WERI-Rb-1 (cell line): ENCODE measurements at regions not wholly inside any gene's neighbourhood (a gene's known extent, or its start where the extent isn't known, plus 50 kb on each side); places are given as distances from the start of the nearest gene placed in this dataset.

Experiments
- DNase-seq: peaks from one replicate; pipeline ENCODE4 v3.0.0-alpha.2; 2020
- H3K27ac ChIP-seq: fragments of 250-450 bp; sonication (Bioruptor Pico); 2 replicates; pipeline ENCODE4 v1.5.1; 2020; ENCODE audit warnings: mild to moderate bottlenecking, moderate library complexity
- H3K27me3 ChIP-seq: fragments of 250-450 bp; sonication (Bioruptor Pico); 2 replicates; pipeline ENCODE4 v1.5.1; 2021; ENCODE audit warnings: mild to moderate bottlenecking, low read depth, moderate library complexity; ENCODE audit not compliant: insufficient read depth, severe bottlenecking
- H3K36me3 ChIP-seq: fragments of 250-450 bp; sonication (Bioruptor Pico); 2 replicates; pipeline ENCODE4 v1.5.1; 2020; ENCODE audit warnings: mild to moderate bottlenecking, moderate library complexity
- H3K4me3 ChIP-seq: 2 replicates; pipeline ENCODE4 v1.5.1; 2011; ENCODE audit warnings: low read depth, mild to moderate bottlenecking, control low read depth, low read length
- H3K9me3 ChIP-seq: fragments of 250-450 bp; sonication (Bioruptor Pico); 2 replicates; pipeline ENCODE4 v1.5.1; 2021; ENCODE audit warnings: mild to moderate bottlenecking, moderate library complexity; ENCODE audit not compliant: severe bottlenecking
- TF ChIP-seq, protein P1 (sequence below): IDR thresholded peaks from 2 replicates; pipeline ENCODE4 v1.5.1; 2011; ENCODE audit warnings: low read depth, mild to moderate bottlenecking, control low read depth, inconsistent platforms, low read length

DNA sequence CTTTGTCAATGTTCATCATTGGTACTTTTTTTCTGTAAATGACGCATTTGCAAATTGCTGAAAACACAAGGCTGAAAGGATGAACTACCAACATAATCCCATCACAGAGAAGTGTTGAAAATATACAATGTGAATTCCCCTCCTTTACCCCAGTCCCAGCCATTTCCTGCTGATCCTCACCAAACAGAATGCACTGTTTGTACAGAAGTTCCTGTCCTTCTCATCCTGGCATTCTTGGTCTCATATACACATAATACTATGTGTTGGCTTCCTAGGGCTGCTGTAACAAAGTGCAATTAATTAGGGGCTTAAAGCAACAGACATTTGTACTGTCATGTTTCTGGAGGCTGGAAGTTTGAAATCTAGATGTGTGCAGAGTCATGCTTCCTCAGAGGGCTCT is 836.2 kb upstream of the MGAT4C start:
- DNase-seq: no peak
- Histone ChIP-seq H3K27ac (no peak overlapping the region), H3K4me3 (no peak overlapping the region), H3K9me3 (no peaks in the 10 kb centered on the region), H3K36me3 (no peaks in the 10 kb centered on the region), H3K27me3 (no peaks in the 10 kb centered on the region)
- TF ChIP-seq, protein P1, sequence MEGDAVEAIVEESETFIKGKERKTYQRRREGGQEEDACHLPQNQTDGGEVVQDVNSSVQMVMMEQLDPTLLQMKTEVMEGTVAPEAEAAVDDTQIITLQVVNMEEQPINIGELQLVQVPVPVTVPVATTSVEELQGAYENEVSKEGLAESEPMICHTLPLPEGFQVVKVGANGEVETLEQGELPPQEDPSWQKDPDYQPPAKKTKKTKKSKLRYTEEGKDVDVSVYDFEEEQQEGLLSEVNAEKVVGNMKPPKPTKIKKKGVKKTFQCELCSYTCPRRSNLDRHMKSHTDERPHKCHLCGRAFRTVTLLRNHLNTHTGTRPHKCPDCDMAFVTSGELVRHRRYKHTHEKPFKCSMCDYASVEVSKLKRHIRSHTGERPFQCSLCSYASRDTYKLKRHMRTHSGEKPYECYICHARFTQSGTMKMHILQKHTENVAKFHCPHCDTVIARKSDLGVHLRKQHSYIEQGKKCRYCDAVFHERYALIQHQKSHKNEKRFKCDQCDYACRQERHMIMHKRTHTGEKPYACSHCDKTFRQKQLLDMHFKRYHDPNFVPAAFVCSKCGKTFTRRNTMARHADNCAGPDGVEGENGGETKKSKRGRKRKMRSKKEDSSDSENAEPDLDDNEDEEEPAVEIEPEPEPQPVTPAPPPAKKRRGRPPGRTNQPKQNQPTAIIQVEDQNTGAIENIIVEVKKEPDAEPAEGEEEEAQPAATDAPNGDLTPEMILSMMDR: no peak

DNA sequence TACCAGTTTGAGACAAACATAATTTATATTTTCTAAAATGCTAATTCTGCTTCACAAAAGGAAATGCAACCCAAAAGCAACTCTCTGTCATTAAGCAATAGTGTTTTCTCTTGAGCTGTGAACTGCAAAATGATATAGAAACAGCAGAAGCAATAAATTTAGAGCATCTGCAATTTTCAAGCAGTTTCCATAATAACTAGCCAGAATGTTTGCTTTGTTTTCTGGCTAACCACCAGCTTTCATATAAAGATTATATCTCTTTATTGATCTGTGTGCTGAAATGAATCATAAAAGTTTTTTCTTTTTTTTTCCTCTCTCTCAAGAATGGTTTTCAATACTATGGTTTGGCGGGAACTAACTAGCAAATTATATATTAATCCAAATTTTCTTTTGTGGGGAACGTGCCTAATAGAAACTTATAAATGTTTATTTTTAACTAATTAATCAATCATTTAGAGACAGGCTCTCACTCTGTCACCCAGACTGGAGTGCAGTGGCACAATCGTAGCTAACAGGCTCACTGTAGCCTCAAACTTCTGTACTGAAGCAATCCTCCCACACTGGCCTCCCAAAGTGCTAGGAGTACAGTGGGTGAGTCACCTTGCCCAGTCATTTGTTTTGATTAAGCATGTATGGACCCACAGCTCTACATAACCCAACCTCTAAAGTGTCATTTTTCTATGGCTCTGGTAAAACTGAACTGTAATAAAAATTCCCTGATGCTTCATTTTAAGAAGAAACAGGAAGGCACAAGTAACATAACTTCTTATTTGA is 830.1 kb upstream of the MGAT4C start:
- H3K4me3 ChIP-seq: no peak overlapping the region
- H3K27me3 ChIP-seq: no peaks in the 10 kb centered on the region
- no peaks in the 10 kb centered on the region for H3K9me3 ChIP-seq
- no peak overlapping the region for H3K27ac ChIP-seq
- TF ChIP-seq, protein P1: no peak
- no peak for DNase-seq
- no peaks in the 10 kb centered on the region for H3K36me3 ChIP-seq

DNA sequence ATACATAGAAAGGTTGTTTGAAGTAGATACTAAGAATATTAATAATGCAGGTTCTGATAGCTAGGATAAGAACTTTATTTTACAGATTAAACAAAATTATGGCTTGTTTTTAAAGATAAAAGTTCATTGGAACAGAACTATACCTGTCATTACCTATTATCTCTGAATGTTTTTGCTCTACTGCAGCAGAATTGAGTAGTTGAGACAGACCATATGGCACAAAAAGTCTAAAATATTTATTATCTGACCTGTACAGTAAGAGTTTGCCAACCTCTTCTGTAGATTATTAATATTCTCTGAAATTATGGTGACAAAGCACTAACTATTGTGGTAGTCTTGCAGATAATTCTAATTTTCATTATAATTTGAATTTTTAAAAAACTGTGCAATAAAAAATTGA is 829.1 kb upstream of the MGAT4C start:
- Histone ChIP-seq H3K9me3 (no peaks in the 10 kb centered on the region), H3K27ac (no peak overlapping the region), H3K4me3 (no peak overlapping the region), H3K27me3 (no peaks in the 10 kb centered on the region), H3K36me3 (no peaks in the 10 kb centered on the region)
- TF ChIP-seq, protein P1: no peak
- DNase-seq: no peak

DNA sequence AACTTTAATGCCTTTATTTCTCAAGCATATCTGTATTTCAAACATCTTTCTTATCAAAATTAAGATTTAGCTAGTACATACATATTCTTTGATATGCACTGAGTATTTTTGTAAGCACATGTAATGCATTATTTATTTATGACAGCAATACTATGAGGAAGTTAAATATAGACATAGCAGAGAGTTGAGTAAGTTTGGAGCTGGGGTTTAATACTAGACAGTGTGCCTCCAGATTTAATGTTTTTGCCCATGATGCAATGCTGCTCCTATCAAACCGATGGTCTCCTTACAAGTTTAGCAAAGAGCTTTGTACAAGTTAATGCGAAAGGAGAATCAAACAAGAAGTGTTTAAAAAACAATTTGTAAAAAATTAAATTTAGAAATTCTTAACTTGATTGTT is 826.6 kb upstream of the MGAT4C start:
- H3K36me3 ChIP-seq: no peaks in the 10 kb centered on the region
- no peak for DNase-seq
- TF ChIP-seq, protein P1: no peak

DNA sequence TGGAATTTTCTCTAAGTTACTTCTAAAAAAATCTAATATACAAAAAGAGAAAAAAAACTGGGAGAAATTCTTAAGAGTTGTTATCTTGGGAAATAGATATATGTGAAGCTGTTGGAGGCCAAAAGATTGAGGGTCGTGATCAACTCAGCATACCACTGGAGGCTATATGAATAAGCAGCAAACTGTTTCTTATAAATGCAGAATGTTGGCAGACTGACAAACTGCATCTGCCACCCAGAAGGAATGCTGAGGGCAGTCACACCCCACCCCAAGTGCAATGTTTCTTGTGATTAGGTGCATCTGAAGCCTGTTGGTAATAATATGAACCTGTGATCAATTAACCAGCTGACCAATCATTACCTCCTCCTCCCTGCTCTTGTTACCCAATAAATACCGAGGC is 818.6 kb upstream of the MGAT4C start:
- peaks cover 5% of the 10 kb centered on the region for H3K9me3 ChIP-seq
- no peak overlapping the region for H3K4me3 ChIP-seq
- H3K27me3 ChIP-seq: no peaks in the 10 kb centered on the region
- H3K27ac ChIP-seq: no peak overlapping the region
- TF ChIP-seq, protein P1: no peak
- no peaks in the 10 kb centered on the region for H3K36me3 ChIP-seq
- DNase-seq: no peak

More for the DNA sequence above, 826.6 kb upstream of the MGAT4C start:
- no peaks in the 10 kb centered on the region for H3K27me3 ChIP-seq
- H3K27ac ChIP-seq: no peak overlapping the region
- no peak overlapping the region for H3K4me3 ChIP-seq
- H3K9me3 ChIP-seq: no peaks in the 10 kb centered on the region

DNA sequence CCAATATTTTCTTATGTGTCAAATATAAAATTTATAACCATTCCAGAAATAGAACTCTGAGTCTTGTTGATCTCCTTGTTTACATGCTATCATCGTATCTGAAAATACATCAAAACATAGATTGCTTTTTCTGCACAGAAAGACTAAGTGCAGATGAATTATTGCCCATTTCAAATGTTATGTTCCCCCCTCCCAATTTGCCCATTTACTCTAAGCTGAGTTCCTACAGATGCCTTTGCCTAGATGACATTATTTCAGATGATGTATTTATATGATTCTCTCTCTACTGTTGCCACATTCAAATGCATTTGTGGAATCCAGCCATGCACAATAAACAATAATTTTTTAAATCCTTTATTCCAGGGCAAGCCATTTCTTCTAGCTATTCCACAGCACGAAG is 810.1 kb upstream of the MGAT4C start:
- Histone ChIP-seq H3K27ac (no peak overlapping the region), H3K9me3 (no peaks in the 10 kb centered on the region), H3K36me3 (no peaks in the 10 kb centered on the region), H3K4me3 (no peak overlapping the region), H3K27me3 (no peaks in the 10 kb centered on the region)
- no peak for DNase-seq
- TF ChIP-seq, protein P1: no peak
